ENCODE measurements at regions not wholly inside any gene's neighbourhood (a gene's known extent, or its start where the extent isn't known, plus 50 kb on each side); places are given as distances from the start of the nearest gene placed in this dataset.

- no peak overlapping the region for H3K9ac ChIP-seq (ENCODE audit: low read depth, low read length)
Observed at GRCh38 chr2:128374711-128375413, 56.2 kb upstream of the HS6ST1 start.

GRCh38 chr2:128375454-128375853, 56.8 kb upstream of the HS6ST1 start:
- Histone ChIP-seq H3K4me3 (ENCODE audit: low read depth, low read length) (no peak overlapping the region), H3K9me3 (ENCODE audit: control insufficient read depth, insufficient read depth, low read length) (no peaks in the 10 kb centered on the region), H3K27me3 (ENCODE audit: control insufficient read depth, insufficient read depth, low read length) (no peaks in the 10 kb centered on the region), H3K36me3 (ENCODE audit: control insufficient read depth, insufficient read depth, low read length) (no peaks in the 10 kb centered on the region), H3K27ac (ENCODE audit: low read depth, low read length) (no peak overlapping the region), H3K4me1 (ENCODE audit: control insufficient read depth, insufficient read depth, low read length) (peaks cover 8% of the 10 kb centered on the region), H3K9ac (ENCODE audit: low read depth, low read length) (no peak overlapping the region)

More at GRCh38 chr2:128374711-128375413, 56.2 kb upstream of the HS6ST1 start:
- Histone ChIP-seq H3K27me3 (ENCODE audit: control insufficient read depth, insufficient read depth, low read length) (no peaks in the 10 kb centered on the region), H3K4me1 (ENCODE audit: control insufficient read depth, insufficient read depth, low read length) (peaks cover 8% of the 10 kb centered on the region), H3K27ac (ENCODE audit: low read depth, low read length) (no peak overlapping the region), H3K36me3 (ENCODE audit: control insufficient read depth, insufficient read depth, low read length) (no peaks in the 10 kb centered on the region), H3K9me3 (ENCODE audit: control insufficient read depth, insufficient read depth, low read length) (no peaks in the 10 kb centered on the region), H3K4me3 (ENCODE audit: low read depth, low read length) (no peak overlapping the region)

DNA sequence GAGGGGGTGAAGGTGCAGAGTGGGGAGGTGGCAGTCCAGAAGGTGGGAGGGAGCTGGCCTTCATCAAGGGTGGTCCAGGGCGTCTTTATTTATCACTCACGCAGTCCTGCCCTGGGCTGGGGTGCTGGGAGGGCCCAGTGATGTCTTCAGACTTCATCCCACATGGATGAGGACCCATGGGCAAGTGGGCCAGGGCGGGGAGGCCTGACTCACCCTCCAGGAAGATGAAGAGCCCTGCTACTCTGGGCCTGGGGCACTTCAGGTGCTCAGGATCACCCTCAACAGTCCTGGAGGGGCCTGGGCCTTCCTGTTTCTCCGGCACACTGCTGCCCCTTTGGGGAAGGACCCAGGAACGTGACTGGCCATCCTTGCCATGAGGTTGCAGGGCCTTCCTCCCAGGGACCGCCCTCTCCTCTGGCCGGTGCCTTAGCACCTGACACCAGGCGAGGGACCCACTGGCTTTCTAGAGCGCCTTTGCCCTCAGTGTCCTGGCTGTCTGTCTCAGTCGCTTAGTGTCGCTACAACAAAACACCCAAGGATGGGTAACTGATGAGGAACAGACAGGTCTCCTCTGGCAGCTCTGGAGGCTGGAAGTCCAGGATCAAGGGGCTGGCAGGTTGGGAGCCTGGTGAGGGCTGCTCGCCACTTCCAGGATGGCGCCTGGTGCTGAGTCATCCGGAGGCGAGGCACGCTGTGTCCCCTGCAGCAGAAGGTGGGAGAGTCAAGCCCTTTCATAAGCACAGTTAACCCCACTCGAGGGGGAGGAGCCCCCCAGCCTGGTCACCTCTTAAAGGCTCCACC, 57.8 kb upstream of the HS6ST1 start:
- H3K4me1 ChIP-seq (ENCODE audit: control insufficient read depth, insufficient read depth, low read length), result peaks cover 8% of the 10 kb centered on the region
- no peaks in the 10 kb centered on the region for H3K36me3 ChIP-seq (ENCODE audit: control insufficient read depth, insufficient read depth, low read length)
- no peak overlapping the region for H3K27ac ChIP-seq (ENCODE audit: low read depth, low read length)

GRCh38 chr2:128377071-128377910, 58.6 kb upstream of the HS6ST1 start:
- peaks cover 8% of the 10 kb centered on the region for H3K4me1 ChIP-seq (ENCODE audit: control insufficient read depth, insufficient read depth, low read length)
- no peaks in the 10 kb centered on the region for H3K9me3 ChIP-seq (ENCODE audit: control insufficient read depth, insufficient read depth, low read length)
- H3K4me3 ChIP-seq (ENCODE audit: low read depth, low read length), result no peak overlapping the region
- no peak overlapping the region for H3K9ac ChIP-seq (ENCODE audit: low read depth, low read length)
- no peaks in the 10 kb centered on the region for H3K36me3 ChIP-seq (ENCODE audit: control insufficient read depth, insufficient read depth, low read length)
- no peak overlapping the region for H3K27ac ChIP-seq (ENCODE audit: low read depth, low read length)
- H3K27me3 ChIP-seq (ENCODE audit: control insufficient read depth, insufficient read depth, low read length), result no peaks in the 10 kb centered on the region

More for the DNA sequence above, 57.8 kb upstream of the HS6ST1 start:
- no peaks in the 10 kb centered on the region for H3K9me3 ChIP-seq (ENCODE audit: control insufficient read depth, insufficient read depth, low read length)
- no peaks in the 10 kb centered on the region for H3K27me3 ChIP-seq (ENCODE audit: control insufficient read depth, insufficient read depth, low read length)
- H3K9ac ChIP-seq (ENCODE audit: low read depth, low read length), result no peak overlapping the region
- H3K4me3 ChIP-seq (ENCODE audit: low read depth, low read length), result no peak overlapping the region

GRCh38 chr2:128378231-128379020, 59.8 kb upstream of the HS6ST1 start:
- Histone ChIP-seq H3K4me3 (ENCODE audit: low read depth, low read length) (no peak overlapping the region), H3K27me3 (ENCODE audit: control insufficient read depth, insufficient read depth, low read length) (no peaks in the 10 kb centered on the region), H3K9me3 (ENCODE audit: control insufficient read depth, insufficient read depth, low read length) (no peaks in the 10 kb centered on the region), H3K9ac (ENCODE audit: low read depth, low read length) (no peak overlapping the region), H3K4me1 (ENCODE audit: control insufficient read depth, insufficient read depth, low read length) (peaks cover 8% of the 10 kb centered on the region), H3K36me3 (ENCODE audit: control insufficient read depth, insufficient read depth, low read length) (no peaks in the 10 kb centered on the region), H3K27ac (ENCODE audit: low read depth, low read length) (no peak overlapping the region)

GRCh38 chr2:128379021-128380015, 60.6 kb upstream of the HS6ST1 start:
- Histone ChIP-seq H3K9me3 (ENCODE audit: control insufficient read depth, insufficient read depth, low read length) (no peaks in the 10 kb centered on the region), H3K36me3 (ENCODE audit: control insufficient read depth, insufficient read depth, low read length) (no peaks in the 10 kb centered on the region), H3K9ac (ENCODE audit: low read depth, low read length) (no peak overlapping the region), H3K4me1 (ENCODE audit: control insufficient read depth, insufficient read depth, low read length) (peaks cover 8% of the 10 kb centered on the region), H3K27me3 (ENCODE audit: control insufficient read depth, insufficient read depth, low read length) (no peaks in the 10 kb centered on the region), H3K4me3 (ENCODE audit: low read depth, low read length) (no peak overlapping the region), H3K27ac (ENCODE audit: low read depth, low read length) (no peak overlapping the region)

DNA sequence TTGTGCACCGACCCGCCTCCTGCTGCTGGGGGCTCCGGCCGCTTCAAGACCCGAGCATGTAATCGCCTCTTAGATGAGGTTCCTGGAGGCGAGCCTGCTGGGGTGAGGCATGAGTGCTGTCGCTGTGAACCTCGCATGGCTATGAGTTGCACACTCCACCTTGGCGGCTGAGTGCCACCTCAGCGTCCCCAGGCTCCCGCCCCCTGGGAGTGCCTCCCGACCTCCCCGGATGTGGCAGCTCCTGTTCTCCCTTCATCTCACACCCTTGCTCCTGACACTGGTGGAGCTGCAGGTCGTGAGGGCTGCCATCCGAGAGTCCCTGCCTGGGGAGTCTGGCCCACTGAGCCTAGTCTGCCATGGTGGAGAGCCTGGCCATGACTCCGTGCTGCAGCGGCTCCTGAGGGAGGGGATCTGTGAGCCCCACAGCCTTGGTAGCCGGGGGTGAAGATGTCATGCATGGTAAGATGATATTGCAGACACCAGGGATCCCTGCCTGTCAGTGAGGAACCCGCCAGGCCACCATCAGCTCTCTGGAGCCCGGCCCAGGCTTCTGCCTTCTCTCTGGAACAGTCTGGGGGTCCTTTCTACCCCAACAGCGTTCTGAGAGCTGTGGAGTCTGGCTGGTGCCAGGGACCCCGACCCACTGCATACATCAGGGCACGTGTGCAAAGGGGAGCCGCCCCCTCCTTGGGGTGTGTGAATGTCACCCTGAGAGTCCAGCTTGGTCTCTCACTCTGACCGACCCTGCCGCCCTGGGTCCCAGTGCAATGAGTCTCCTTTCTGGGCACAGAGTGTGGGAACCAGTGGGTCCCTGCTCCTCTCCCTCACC, 61.6 kb upstream of the HS6ST1 start:
- no peaks in the 10 kb centered on the region for H3K27me3 ChIP-seq (ENCODE audit: control insufficient read depth, insufficient read depth, low read length)
- H3K9ac ChIP-seq (ENCODE audit: low read depth, low read length), result no peak overlapping the region
- peaks cover 8% of the 10 kb centered on the region for H3K4me1 ChIP-seq (ENCODE audit: control insufficient read depth, insufficient read depth, low read length)
- H3K4me3 ChIP-seq (ENCODE audit: low read depth, low read length), result no peak overlapping the region
- H3K9me3 ChIP-seq (ENCODE audit: control insufficient read depth, insufficient read depth, low read length), result no peaks in the 10 kb centered on the region
- H3K27ac ChIP-seq (ENCODE audit: low read depth, low read length), result no peak overlapping the region
- H3K36me3 ChIP-seq (ENCODE audit: control insufficient read depth, insufficient read depth, low read length), result no peaks in the 10 kb centered on the region

DNA sequence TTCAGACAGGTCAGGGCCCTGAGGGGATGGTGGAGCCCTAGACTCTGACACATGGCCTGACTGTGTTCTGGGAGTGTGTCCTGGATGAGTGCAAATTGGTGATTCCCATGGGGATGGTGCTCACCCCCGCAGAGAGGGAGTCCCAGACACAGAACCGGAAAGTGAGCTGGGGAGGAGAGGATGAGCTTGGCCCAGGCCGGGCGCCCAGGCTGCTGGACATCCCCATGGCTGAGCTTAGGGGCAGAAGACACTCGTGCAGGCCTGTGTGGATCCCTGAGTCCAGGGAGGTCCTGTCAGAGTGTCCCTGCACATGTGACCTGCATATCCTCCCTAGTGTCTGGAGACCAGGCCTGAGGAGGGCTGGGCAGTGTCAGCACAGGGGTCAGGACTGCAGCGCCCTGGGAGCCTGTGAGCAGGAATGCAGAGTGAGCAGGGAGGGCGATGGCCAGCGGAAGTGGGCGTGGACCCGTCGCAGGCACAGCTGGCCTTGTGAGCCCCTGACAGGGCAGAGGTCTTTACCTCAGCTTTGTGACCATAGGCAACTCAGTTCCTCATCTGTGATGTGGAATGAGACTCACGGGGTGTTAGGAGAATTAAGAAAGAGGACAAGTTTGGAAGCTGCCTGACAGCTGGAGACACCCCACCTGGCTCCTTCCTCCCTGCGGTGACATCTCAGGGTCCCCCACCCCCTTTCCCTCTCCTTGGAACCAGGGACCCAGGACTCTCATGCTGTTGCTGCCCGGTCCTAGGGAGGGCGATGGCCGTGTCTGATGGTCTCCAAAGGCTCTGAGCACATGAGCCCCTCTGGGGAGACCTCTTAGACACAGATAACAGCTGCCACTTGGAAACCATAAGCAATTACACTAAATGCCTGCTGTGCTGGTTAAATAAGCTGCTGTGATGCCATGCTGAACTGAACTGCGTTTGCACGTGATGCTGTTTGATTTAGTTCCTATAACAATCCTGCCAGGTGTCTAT, 62.6 kb upstream of the HS6ST1 start:
- no peak overlapping the region for H3K9ac ChIP-seq (ENCODE audit: low read depth, low read length)

More for the DNA sequence above, 62.6 kb upstream of the HS6ST1 start:
- no peaks in the 10 kb centered on the region for H3K27me3 ChIP-seq (ENCODE audit: control insufficient read depth, insufficient read depth, low read length)
- H3K9me3 ChIP-seq (ENCODE audit: control insufficient read depth, insufficient read depth, low read length), result no peaks in the 10 kb centered on the region
- H3K27ac ChIP-seq (ENCODE audit: low read depth, low read length), result no peak overlapping the region
- H3K4me3 ChIP-seq (ENCODE audit: low read depth, low read length), result no peak overlapping the region
- peaks cover 8% of the 10 kb centered on the region for H3K4me1 ChIP-seq (ENCODE audit: control insufficient read depth, insufficient read depth, low read length)
- H3K36me3 ChIP-seq (ENCODE audit: control insufficient read depth, insufficient read depth, low read length), result no peaks in the 10 kb centered on the region
